GM06990 (cell line): ENCODE measurements at regions not wholly inside any gene's neighbourhood (a gene's known extent, or its start where the extent isn't known, plus 50 kb on each side); places are given as distances from the start of the nearest gene placed in this dataset.

ENCODE experiments used
- DNase-seq: peaks from one replicate; pipeline ENCODE4 v3.0.0-alpha.2; 2011; ENCODE audit not compliant: insufficient read length; ENCODE audit errors: extremely low read depth
- H3K27me3 ChIP-seq: replicated peaks from 2 replicates; pipeline ENCODE4 v1.6.0; 2011; ENCODE audit warnings: low read length; ENCODE audit not compliant: control insufficient read depth, insufficient read depth
- H3K36me3 ChIP-seq: 2 replicates; pipeline ENCODE4 v1.5.1; 2011; ENCODE audit warnings: low read length; ENCODE audit not compliant: control insufficient read depth, insufficient read depth
- H3K4me3 ChIP-seq: replicated peaks from 2 replicates; pipeline ENCODE4 v1.5.1; 2011; ENCODE audit warnings: low read depth, mild to moderate bottlenecking, control low read depth, low read length
- CTCF ChIP-seq: IDR thresholded peaks from 2 replicates; pipeline ENCODE4 v1.5.1; 2011; ENCODE audit warnings: low read length, control low read depth, mild to moderate bottlenecking, inconsistent platforms; ENCODE audit not compliant: insufficient read depth, poor library complexity, severe bottlenecking

GRCh38 chr13:99834246-99834645, 137.3 kb downstream of the ZIC5 start:
- H3K4me3 ChIP-seq = no peak overlapping the region
- no peaks in the 10 kb centered on the region; the same call in 1 of the 2 replicates for H3K27me3 ChIP-seq
- no peak for TF ChIP-seq CTCF
- no peaks in the 10 kb centered on the region for H3K36me3 ChIP-seq
- DNase-seq = no peak

GRCh38 chr13:99832347-99832746, 139.2 kb downstream of the ZIC5 start:
- DNase-seq = no peak
- TF ChIP-seq CTCF = no peak
- Histone ChIP-seq H3K36me3 (no peaks in the 10 kb centered on the region), H3K4me3 (no peak overlapping the region), H3K27me3 (no peaks in the 10 kb centered on the region; the same call in 1 of the 2 replicates)

- no peaks in the 10 kb centered on the region for H3K36me3 ChIP-seq
- no peak for DNase-seq
- no peak for TF ChIP-seq CTCF
- no peaks in the 10 kb centered on the region; the same call in 1 of the 2 replicates for H3K27me3 ChIP-seq
- H3K4me3 ChIP-seq = no peak overlapping the region
Observed at GRCh38 chr13:99830931-99831330, 140.6 kb downstream of the ZIC5 start.

- no peaks in the 10 kb centered on the region for H3K36me3 ChIP-seq
- no peak overlapping the region for H3K4me3 ChIP-seq
- DNase-seq = no peak
- TF ChIP-seq CTCF = no peak
- H3K27me3 ChIP-seq = no peaks in the 10 kb centered on the region; the same call in 1 of the 2 replicates
Observed at GRCh38 chr13:99829593-99830239, 141.9 kb downstream of the ZIC5 start.

- H3K36me3 ChIP-seq = no peaks in the 10 kb centered on the region
- no peak for DNase-seq
- H3K4me3 ChIP-seq = no peak overlapping the region
- no peaks in the 10 kb centered on the region; the same call in 1 of the 2 replicates for H3K27me3 ChIP-seq
- no peak for TF ChIP-seq CTCF
Observed at GRCh38 chr13:99829161-99829560, 142.4 kb downstream of the ZIC5 start.

GRCh38 chr13:99828735-99829134, 142.8 kb downstream of the ZIC5 start:
- Histone ChIP-seq H3K27me3 (no peaks in the 10 kb centered on the region; the same call in 1 of the 2 replicates), H3K4me3 (no peak overlapping the region), H3K36me3 (no peaks in the 10 kb centered on the region)
- no peak for DNase-seq
- TF ChIP-seq CTCF = no peak
